Thyroid gland (tissue), 4 donors: ENCODE measurements at regions not wholly inside any gene's neighbourhood (a gene's known extent, or its start where the extent isn't known, plus 50 kb on each side); places are given as distances from the start of the nearest gene placed in this dataset.

Experiments
- POLR2A ChIP-seq, 2 donors: fragments of 450-650 bp; IDR thresholded peaks; one replicate each; pipeline ENCODE4 v1.6.1; 2017; ENCODE audit warnings: antibody characterized with exemption in 2 of 2, mild to moderate bottlenecking in 2 of 2, moderate library complexity in 1 of 2
- TF ChIP-seq, protein P1 (sequence below), 6 experiments: fragments of 200-600 bp in 3 of 6; fragments of 450-650 bp in 3 of 6; sonication (generic) in 3 of 6; IDR thresholded peaks; one replicate each; pipeline ENCODE4 v1.5.1; 2016 to 2019; ENCODE audit warnings: antibody characterized with exemption in 6 of 6, mild to moderate bottlenecking in 2 of 6, inconsistent platforms in 1 of 6, moderate library complexity in 1 of 6

DNA sequence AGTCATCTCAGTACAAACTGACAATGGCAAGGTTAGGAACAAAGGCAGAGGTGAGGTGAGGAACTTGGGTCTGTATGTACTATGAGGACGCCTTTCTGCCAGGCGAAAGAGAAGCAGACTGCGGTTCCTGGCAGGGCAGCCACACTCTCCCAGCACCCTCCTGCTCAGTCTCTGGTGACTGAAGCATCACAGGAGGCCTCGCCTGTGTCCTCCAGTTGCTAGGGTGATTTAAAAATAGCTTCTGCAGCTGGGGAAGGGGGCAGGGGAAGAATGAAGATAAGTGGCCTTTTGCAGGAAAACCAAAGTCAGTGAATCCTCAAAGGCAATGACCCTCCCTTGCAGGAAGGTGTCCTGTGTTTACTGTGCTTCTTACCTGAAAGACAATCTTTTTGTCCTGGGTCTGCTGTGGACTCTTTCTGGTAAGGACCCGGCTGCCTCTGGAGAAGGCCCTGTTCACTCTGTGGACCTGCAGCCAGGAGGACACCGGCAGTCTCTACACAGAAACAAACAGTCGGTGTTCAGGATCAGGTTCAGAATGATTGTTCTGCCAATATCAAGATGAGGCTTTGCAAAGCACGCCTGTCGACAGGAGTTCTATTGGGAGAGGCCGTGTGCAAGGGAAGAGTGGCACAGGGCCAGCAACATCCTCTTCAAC is 65.7 kb upstream of the DGKG start:
- TF ChIP-seq, protein P1, sequence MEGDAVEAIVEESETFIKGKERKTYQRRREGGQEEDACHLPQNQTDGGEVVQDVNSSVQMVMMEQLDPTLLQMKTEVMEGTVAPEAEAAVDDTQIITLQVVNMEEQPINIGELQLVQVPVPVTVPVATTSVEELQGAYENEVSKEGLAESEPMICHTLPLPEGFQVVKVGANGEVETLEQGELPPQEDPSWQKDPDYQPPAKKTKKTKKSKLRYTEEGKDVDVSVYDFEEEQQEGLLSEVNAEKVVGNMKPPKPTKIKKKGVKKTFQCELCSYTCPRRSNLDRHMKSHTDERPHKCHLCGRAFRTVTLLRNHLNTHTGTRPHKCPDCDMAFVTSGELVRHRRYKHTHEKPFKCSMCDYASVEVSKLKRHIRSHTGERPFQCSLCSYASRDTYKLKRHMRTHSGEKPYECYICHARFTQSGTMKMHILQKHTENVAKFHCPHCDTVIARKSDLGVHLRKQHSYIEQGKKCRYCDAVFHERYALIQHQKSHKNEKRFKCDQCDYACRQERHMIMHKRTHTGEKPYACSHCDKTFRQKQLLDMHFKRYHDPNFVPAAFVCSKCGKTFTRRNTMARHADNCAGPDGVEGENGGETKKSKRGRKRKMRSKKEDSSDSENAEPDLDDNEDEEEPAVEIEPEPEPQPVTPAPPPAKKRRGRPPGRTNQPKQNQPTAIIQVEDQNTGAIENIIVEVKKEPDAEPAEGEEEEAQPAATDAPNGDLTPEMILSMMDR (IDR thresholded peaks at IDR 0.05): no peak
- TF ChIP-seq POLR2A (IDR thresholded peaks at IDR 0.05): peak in 1 of 2 donors; percentile 65
